ENCODE measurements at regions not wholly inside any gene's neighbourhood (a gene's known extent, or its start where the extent isn't known, plus 50 kb on each side); places are given as distances from the start of the nearest gene placed in this dataset.

- Histone ChIP-seq H3K27ac (ENCODE audit: low read length) (no peak overlapping the region), H3K79me2 (replicated peaks; ENCODE audit: insufficient read depth, low read length) (no peaks in the 10 kb centered on the region), H3K4me3 (ENCODE audit: low read length) (no peak overlapping the region), H3F3A (ENCODE audit: insufficient read depth, low read length, poor library complexity, severe bottlenecking) (no peaks in the 10 kb centered on the region), H2AFZ (ENCODE audit: low read depth, low read length) (no peak overlapping the region), H3K9me2 (ENCODE audit: insufficient read depth, low read length) (no peaks in the 10 kb centered on the region), H3K9me3 (ENCODE audit: low read length) (no peaks in the 10 kb centered on the region), H3K27me3 (ENCODE audit: insufficient read depth, low read depth, low read length) (no peaks in the 10 kb centered on the region), H3K36me3 (ENCODE audit: insufficient read depth, low read length) (no peaks in the 10 kb centered on the region), H3K4me2 (ENCODE audit: low read length) (no peak overlapping the region), H3K9ac (ENCODE audit: low read length) (no peak overlapping the region), H4K20me1 (ENCODE audit: insufficient read depth) (no peaks in the 10 kb centered on the region)
- no peak for TF ChIP-seq POLR2AphosphoS5 (IDR thresholded peaks at IDR 0.05)
- TF ChIP-seq RAD21 (conservative IDR thresholded peaks at IDR 0.05): no peak
- no peak for TF ChIP-seq REST (IDR thresholded peaks at IDR 0.05; ENCODE audit: borderline replicate concordance)
- TF ChIP-seq EZH2 (IDR thresholded peaks at IDR 0.05; ENCODE audit: borderline replicate concordance, insufficient read depth, low read length, poor library complexity, severe bottlenecking): no peak
- TF ChIP-seq EP300 (conservative IDR thresholded peaks at IDR 0.05; ENCODE audit: poor library complexity, severe bottlenecking): no peak
- TF ChIP-seq TAF1 (IDR thresholded peaks at IDR 0.05; ENCODE audit: low read depth): no peak
- no peak for TF ChIP-seq MXI1 (conservative IDR thresholded peaks at IDR 0.05; ENCODE audit: poor library complexity, severe bottlenecking)
- TF ChIP-seq SMC3 (conservative IDR thresholded peaks at IDR 0.05; ENCODE audit: poor library complexity): no peak
- TF ChIP-seq CTCF (IDR thresholded peaks at IDR 0.05; ENCODE audit: poor library complexity, severe bottlenecking): no peak
Observed at GRCh38 chr4:167321299-167321698, 87.0 kb upstream of the SPOCK3 start.

GRCh38 chr4:167339781-167340180 lies 105.5 kb upstream of the SPOCK3 start:
- H3K36me3 ChIP-seq (ENCODE audit: insufficient read depth, low read length): no peaks in the 10 kb centered on the region
- H4K20me1 ChIP-seq (ENCODE audit: insufficient read depth): no peaks in the 10 kb centered on the region
- no peak overlapping the region for H3K9ac ChIP-seq (ENCODE audit: low read length)
- H3F3A ChIP-seq (ENCODE audit: insufficient read depth, low read length, poor library complexity, severe bottlenecking): no peaks in the 10 kb centered on the region
- H2AFZ ChIP-seq (ENCODE audit: low read depth, low read length): no peak overlapping the region
- H3K9me2 ChIP-seq (ENCODE audit: insufficient read depth, low read length): no peaks in the 10 kb centered on the region
- H3K4me3 ChIP-seq (ENCODE audit: low read length): no peak overlapping the region
- H3K9me3 ChIP-seq (ENCODE audit: low read length): no peaks in the 10 kb centered on the region
- no peak for TF ChIP-seq TAF1 (IDR thresholded peaks at IDR 0.05; ENCODE audit: low read depth)
- TF ChIP-seq MXI1 (conservative IDR thresholded peaks at IDR 0.05; ENCODE audit: poor library complexity, severe bottlenecking): no peak
- no peak for TF ChIP-seq SMC3 (conservative IDR thresholded peaks at IDR 0.05; ENCODE audit: poor library complexity)
- TF ChIP-seq EP300 (conservative IDR thresholded peaks at IDR 0.05; ENCODE audit: poor library complexity, severe bottlenecking): no peak
- no peak for TF ChIP-seq EZH2 (IDR thresholded peaks at IDR 0.05; ENCODE audit: borderline replicate concordance, insufficient read depth, low read length, poor library complexity, severe bottlenecking)
- no peaks in the 10 kb centered on the region for H3K27me3 ChIP-seq (ENCODE audit: insufficient read depth, low read depth, low read length)
- no peaks in the 10 kb centered on the region for H3K79me2 ChIP-seq (replicated peaks; ENCODE audit: insufficient read depth, low read length)
- no peak overlapping the region for H3K4me2 ChIP-seq (ENCODE audit: low read length)
- H3K27ac ChIP-seq (ENCODE audit: low read length): no peak overlapping the region

All from neural cell (in vitro differentiated cells).